GM21786 (cell line): ENCODE measurements at regions not wholly inside any gene's neighbourhood (a gene's known extent, or its start where the extent isn't known, plus 50 kb on each side); places are given as distances from the start of the nearest gene placed in this dataset.

Experiments used
- ATAC-seq: cut with Tn5 transposase; IDR thresholded peaks from one replicate; pipeline ENCODE4 v1.9.1; 2021; ENCODE audit not compliant: unreplicated experiment

GRCh38 chr2:554444-554843, 122.8 kb downstream of the TMEM18 start:
- ATAC-seq, result no peak

- no peak for ATAC-seq
Observed at GRCh38 chr2:552906-553305, 124.3 kb downstream of the TMEM18 start.

DNA sequence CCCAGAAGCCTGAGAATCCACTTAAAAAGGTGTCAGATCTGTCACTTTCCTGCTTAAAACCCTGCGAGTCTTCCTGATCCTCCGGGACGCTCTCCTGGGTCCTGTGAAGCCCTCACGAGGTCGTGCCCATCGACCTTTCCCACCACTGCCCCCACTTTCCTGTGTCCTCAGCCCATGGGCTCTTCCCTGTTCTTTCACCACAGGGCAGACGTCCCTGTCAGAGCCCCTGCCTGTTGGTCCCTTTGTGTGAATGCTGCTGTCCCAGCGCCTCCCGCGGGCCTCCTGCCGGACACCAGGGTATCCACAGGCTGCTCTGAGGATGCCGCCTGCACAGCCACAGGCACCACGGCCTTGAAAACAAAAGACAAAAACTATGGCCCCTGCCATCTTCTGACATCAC, 125.6 kb downstream of the TMEM18 start:
- no peak for ATAC-seq

- no peak for ATAC-seq
Observed at GRCh38 chr2:550860-551567, 126.2 kb downstream of the TMEM18 start.

- no peak for ATAC-seq
Observed at GRCh38 chr2:545711-546650, 131.2 kb downstream of the TMEM18 start.

DNA sequence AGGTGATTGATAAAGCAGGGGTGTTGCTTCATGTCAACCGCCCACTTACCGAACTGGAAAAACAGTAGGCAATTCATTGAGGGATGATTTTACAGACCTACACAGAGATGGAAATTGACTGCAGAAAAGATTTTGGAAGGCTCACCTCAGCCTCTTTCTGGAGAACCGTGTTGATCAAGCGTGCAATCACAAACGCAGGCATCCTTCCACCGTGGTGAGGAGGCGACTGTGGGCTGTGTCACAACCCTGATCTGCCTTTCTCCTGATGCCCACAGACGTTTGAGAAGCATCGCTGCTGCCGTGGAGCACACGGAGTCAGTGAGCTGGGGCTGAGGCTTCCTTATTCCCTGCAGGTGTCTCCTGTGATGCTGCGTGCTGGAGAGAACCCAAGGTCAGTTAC, 132.0 kb downstream of the TMEM18 start:
- no peak for ATAC-seq

- no peak for ATAC-seq
Observed at GRCh38 chr2:538646-539045, 138.6 kb downstream of the TMEM18 start.

GRCh38 chr2:535222-535621, 142.0 kb downstream of the TMEM18 start:
- ATAC-seq, result no peak

DNA sequence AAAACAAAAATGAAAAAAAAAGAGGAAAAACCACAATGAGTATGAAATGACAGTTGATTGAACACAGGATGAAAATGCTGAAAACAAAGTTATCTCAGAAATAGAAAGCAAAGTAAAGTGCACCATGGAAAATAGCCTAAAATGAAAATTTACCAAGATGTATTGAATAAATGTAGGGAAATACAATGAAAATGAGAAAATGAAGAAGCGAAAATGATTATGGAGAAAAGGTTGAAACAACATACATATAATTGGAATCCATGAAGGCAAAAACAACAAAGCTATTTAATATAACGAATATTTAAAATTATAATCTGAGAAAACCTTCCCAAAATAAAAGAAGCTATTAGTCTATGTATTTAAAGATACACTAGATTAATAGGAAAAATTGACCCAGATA, 147.4 kb downstream of the TMEM18 start:
- no peak for ATAC-seq

DNA sequence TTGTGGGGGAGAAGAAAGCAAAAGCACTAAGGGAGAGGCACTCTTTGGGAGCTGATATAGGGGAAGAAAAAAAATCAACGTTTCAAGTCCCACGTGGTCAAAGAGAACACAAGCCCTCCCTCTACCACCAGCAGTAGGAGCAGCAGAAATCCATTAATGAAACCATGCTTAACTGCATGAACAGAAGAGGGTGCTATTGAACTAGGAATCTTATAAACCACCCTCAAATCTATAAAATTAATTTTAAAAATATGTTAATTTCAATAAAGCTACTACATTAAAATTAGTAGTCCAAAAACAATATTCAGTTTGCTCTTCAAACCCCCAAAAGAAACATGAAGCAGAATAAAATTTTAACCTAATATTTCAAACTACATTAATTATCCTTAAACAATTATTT, 147.8 kb downstream of the TMEM18 start:
- ATAC-seq, result no peak

GRCh38 chr2:527581-527980, 149.6 kb downstream of the TMEM18 start:
- ATAC-seq, result no peak

- ATAC-seq, result no peak
Observed at GRCh38 chr2:526918-527317, 150.3 kb downstream of the TMEM18 start.

DNA sequence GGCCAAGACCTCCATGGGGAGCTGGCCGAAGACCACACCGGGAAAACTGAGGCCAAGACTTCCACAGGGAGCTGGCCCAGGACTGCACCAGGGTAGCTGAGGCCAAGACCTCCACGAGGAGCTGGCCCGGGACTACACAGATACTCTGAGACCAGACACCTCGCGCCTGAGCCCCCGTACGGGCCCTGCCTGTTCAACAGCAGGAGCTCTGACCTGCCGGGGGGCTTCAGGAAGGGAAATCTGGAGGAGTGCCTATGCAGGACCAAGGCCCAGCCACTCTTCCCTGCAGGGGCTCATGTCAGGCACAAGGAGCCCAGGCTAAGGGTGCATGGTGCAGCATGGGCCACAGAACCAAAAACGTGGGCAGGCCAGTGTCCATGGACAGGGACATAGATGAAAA, 151.6 kb downstream of the TMEM18 start:
- no peak for ATAC-seq

DNA sequence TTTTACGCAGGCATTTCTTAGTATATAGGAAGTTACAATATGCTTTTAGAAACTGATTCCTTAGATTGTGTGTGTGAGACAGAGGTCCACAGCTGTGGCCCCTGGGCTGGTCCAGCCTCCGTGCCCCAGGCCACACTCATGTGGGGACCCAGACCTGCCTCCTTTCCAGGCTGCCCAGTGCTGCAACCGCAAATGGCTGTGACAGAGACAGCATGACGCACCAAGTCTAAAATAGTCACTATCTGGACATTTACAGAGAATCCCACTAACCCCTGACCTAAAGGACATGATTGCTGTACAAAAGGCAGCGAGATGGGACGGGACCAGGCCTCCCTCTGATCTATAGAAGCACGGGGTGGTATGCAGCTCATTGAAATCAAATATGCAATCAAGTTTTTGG, 152.2 kb downstream of the TMEM18 start:
- ATAC-seq, result no peak

- no peak for ATAC-seq
Observed at GRCh38 chr2:524442-524841, 152.8 kb downstream of the TMEM18 start.

- ATAC-seq, result no peak
Observed at GRCh38 chr2:523698-524270, 153.4 kb downstream of the TMEM18 start.

GRCh38 chr2:522776-523175, 154.4 kb downstream of the TMEM18 start:
- ATAC-seq, result no peak

- ATAC-seq, result no peak
Observed at GRCh38 chr2:521853-522530, 155.2 kb downstream of the TMEM18 start.

DNA sequence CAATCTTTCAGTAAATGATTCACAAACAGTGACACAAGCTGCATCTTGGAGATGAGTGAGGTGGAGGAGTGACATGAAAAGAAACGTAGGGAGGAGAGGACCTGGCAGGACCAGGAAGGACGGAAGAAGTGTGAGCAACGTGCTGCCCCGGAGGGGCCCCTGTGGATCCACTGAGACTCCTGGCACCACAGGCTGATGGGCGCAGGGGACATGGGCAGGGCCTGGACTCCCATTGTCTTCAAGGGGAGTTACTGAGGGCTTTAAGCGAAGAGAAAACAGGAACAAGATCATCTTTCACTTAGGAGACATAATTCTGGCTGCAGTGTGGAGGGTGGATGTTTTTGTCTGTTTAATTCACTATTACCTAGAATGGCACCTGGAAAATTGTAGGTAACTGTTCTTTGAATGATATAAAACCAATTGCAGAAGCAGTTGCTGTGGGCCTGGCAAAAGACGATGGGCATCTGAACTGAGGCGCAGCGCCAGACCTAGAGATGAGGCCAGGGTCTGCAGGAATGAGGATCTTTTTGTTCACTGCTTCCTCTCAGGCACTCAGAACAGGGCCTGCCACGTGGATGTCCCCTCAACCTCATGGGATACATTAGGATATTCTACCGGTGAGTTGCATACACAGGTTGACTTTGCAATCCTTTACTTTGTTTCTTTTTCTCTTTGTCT, 156.4 kb downstream of the TMEM18 start:
- ATAC-seq, result no peak

GRCh38 chr2:516944-517343, 160.3 kb downstream of the TMEM18 start:
- no peak for ATAC-seq

DNA sequence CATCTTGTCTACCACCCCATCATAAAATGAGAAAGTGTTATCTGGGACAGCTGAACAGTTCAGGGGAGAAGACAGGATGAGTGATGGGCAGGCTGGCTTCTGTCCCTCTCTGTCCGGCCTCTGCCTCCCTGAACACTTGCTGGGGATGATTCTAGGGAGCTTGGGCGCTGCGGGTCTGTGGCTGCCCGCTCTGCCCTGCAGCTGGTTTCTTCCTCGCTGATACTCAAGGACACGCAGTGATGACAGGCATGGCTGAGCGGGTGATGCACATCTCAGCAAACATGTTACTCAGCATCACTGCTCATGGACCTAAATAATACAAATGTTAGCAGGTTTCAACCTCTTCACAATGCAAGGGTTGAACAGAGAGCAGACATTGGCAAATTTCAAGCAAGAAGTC, 161.1 kb downstream of the TMEM18 start:
- ATAC-seq, result no peak
